ENCODE measurements at regions not wholly inside any gene's neighbourhood (a gene's known extent, or its start where the extent isn't known, plus 50 kb on each side); places are given as distances from the start of the nearest gene placed in this dataset.
"Not testable (repeated sequence)": the region's sequence is repeated elsewhere in the genome, so short reads cannot be mapped to it uniquely, and the experiment has no call there.

DNA sequence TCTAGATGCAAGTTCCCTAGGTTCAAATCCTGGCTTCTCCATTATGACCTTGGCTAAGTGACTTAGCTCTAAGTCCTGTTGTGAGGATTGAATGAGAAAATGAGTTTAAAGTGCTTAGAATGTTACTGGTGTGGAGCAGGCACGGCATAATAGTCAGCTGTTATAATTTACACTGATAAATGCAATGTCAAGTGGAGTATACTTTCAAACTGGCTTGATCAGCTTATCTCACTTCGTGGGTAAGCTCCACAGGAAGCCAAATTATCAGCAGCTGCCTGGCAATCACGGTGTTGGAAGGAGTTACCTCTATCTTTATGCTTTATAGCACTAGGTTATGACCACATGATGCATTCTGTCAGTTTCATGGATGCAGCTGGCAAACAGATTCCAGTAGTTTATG is 272.8 kb downstream of the OLFM4 start:
- Histone ChIP-seq H3K27ac (no peak overlapping the region), H3K4me1 (no peaks in the 10 kb centered on the region), H3K27me3 (no peaks in the 10 kb centered on the region), H3K4me3 (no peak overlapping the region), H3K9me3 (no peaks in the 10 kb centered on the region), H3K36me3 (no peaks in the 10 kb centered on the region)
- no peak for DNase-seq (ENCODE audit: low spot score in 2 of 2)
- intact Hi-C loops (cut with DNase I): no loop called here
- TF ChIP-seq, protein P1, sequence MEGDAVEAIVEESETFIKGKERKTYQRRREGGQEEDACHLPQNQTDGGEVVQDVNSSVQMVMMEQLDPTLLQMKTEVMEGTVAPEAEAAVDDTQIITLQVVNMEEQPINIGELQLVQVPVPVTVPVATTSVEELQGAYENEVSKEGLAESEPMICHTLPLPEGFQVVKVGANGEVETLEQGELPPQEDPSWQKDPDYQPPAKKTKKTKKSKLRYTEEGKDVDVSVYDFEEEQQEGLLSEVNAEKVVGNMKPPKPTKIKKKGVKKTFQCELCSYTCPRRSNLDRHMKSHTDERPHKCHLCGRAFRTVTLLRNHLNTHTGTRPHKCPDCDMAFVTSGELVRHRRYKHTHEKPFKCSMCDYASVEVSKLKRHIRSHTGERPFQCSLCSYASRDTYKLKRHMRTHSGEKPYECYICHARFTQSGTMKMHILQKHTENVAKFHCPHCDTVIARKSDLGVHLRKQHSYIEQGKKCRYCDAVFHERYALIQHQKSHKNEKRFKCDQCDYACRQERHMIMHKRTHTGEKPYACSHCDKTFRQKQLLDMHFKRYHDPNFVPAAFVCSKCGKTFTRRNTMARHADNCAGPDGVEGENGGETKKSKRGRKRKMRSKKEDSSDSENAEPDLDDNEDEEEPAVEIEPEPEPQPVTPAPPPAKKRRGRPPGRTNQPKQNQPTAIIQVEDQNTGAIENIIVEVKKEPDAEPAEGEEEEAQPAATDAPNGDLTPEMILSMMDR (IDR thresholded peaks at IDR 0.05): no peak

DNA sequence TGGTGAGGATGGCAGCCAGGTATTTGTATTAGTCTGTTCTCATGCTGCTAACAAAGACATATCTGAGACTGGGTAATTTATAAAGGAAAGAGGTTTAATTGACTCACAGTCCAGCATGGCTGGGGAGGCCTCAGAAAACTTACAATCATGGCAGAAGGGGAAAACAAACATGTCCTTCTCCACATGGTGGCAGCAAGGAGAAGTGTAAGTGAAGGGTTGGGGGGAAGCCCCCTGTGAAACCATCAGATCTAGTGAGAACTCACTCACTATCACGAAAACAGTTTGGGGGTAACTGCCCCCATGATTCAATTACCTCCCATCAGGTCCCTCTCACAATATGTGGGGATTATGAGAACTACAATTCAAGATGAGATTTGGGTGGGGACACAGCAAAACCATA is 276.8 kb downstream of the OLFM4 start:
- DNase-seq (ENCODE audit: low spot score in 2 of 2); H3K4me1 ChIP-seq; H3K36me3 ChIP-seq; H3K27me3 ChIP-seq; H3K27ac ChIP-seq; intact Hi-C loops (cut with DNase I); H3K9me3 ChIP-seq; H3K4me3 ChIP-seq: not testable (repeated sequence)

DNA sequence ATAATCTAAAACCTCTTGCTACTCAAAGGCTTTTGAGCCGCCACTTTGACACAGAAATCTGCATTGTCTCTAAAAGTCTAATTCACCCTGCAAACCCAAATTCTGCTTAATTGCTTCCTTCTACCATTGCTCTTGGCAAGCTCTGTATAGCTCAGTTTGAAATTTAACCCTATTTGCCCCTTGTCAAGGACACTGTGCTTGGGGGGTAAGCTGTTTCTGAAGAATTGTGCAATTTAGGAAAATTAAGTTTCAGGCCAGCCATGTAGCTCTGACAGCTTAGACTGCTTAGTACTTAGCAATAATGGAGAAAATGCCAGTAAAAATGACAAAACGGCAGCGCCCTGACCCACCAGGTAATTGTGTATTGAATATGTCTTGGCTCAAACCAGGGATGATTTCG is 282.2 kb downstream of the OLFM4 start:
- TF ChIP-seq, protein P1 (IDR thresholded peaks at IDR 0.05): no peak
- intact Hi-C loops (cut with DNase I): no loop called here
- Histone ChIP-seq H3K4me1 (no peaks in the 10 kb centered on the region), H3K36me3 (no peaks in the 10 kb centered on the region), H3K4me3 (no peak overlapping the region), H3K9me3 (no peaks in the 10 kb centered on the region), H3K27ac (no peak overlapping the region), H3K27me3 (no peaks in the 10 kb centered on the region)
- no peak for DNase-seq (ENCODE audit: low spot score in 2 of 2)

DNA sequence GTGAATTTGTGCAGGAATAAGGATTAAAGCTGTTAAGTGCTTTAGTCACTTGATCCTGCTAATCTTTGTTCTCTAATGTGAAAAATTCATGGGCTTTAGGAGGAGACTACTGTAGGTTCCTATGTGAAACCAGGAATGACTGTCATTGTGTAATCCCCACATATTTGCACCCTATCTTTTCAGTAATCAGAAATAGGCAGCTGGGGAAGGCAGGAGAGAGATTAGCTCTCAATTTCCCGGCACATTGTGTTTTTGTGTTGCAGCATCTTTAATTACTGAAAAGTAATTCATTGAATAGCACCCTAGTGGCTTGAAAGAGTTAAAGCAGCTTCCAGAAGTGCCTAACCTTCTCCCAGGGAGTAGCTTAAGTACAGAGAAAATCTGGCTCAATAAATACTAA is 282.9 kb downstream of the OLFM4 start:
- DNase-seq (ENCODE audit: low spot score in 2 of 2): no peak
- intact Hi-C loops (cut with DNase I): no loop called here

DNA sequence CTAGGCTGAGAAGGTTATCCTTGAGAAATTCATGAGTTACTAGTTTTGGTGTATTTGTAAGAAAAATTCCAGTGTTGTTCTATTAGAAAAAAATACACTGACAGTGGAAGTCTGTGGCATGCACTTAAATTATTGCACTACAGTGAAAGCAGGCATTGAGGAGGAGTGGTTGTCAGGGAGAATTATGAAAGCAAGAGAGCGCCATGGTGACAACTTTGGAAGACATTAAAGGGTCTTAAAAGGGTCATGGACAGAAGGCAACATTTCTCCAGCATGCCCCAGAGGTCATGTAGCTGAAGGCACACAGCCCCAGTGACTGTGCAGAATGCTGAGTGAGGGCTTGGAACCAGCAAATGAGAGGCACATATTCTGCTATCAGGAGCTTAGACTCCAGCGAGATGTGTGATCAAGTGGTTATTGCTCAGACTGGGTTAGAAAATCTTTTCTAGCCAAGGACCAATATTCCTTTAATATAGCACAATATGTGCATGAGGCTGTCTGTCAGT is 292.7 kb downstream of the OLFM4 start:
- Histone ChIP-seq H3K9me3 (no peaks in the 10 kb centered on the region), H3K27me3 (no peaks in the 10 kb centered on the region), H3K4me3 (no peak overlapping the region), H3K4me1 (no peaks in the 10 kb centered on the region), H3K27ac (no peak overlapping the region), H3K36me3 (no peaks in the 10 kb centered on the region)
- intact Hi-C loops (cut with DNase I): no loop called here
- no peak for DNase-seq (ENCODE audit: low spot score in 2 of 2)
- TF ChIP-seq, protein P1 (IDR thresholded peaks at IDR 0.05): no peak

More for the DNA sequence above, 282.9 kb downstream of the OLFM4 start:
- Histone ChIP-seq H3K4me1 (no peaks in the 10 kb centered on the region), H3K36me3 (no peaks in the 10 kb centered on the region), H3K9me3 (no peaks in the 10 kb centered on the region), H3K4me3 (no peak overlapping the region), H3K27ac (no peak overlapping the region), H3K27me3 (no peaks in the 10 kb centered on the region)
- TF ChIP-seq, protein P1 (IDR thresholded peaks at IDR 0.05): no peak

DNA sequence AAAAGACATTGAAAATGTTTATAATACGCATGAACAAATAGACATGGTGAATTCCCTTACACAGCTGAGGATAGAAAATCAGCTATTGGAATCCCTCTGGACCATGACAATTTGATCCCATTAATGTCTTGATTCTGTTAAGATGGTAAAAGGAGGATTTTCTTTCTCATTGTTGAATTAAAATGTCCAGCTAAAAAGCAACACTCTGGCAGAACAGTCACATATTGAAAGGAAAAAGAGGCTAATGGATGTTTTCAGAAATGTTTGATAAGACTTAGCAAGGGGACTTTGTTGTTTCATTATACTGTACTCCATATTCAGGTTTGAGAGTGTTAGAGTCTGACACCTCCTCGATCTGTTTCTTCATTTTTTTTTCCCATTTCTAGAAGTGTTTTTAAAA is 296.0 kb downstream of the OLFM4 start:
- intact Hi-C loops (cut with DNase I): no loop called here
- no peak overlapping the region for H3K4me3 ChIP-seq
- no peaks in the 10 kb centered on the region for H3K27me3 ChIP-seq
- DNase-seq (ENCODE audit: low spot score in 2 of 2): no peak
- H3K36me3 ChIP-seq: no peaks in the 10 kb centered on the region
- no peaks in the 10 kb centered on the region for H3K9me3 ChIP-seq
- H3K27ac ChIP-seq: no peak overlapping the region
- TF ChIP-seq, protein P1 (IDR thresholded peaks at IDR 0.05): no peak
- no peaks in the 10 kb centered on the region for H3K4me1 ChIP-seq
